GM18867 (cell line): ENCODE measurements at regions not wholly inside any gene's neighbourhood (a gene's known extent, or its start where the extent isn't known, plus 50 kb on each side); places are given as distances from the start of the nearest gene placed in this dataset.

ENCODE experiments used
- ATAC-seq: cut with Tn5 transposase; IDR thresholded peaks from one replicate; pipeline ENCODE4 v1.9.1; 2021; ENCODE audit warnings: mild to moderate bottlenecking, moderate library complexity; ENCODE audit not compliant: unreplicated experiment

GRCh38 chr5:120988941-120989340 is 524.8 kb downstream of the PRR16 start:
- ATAC-seq = no peak

- no peak for ATAC-seq
These were observed 527.5 kb downstream of the PRR16 start for GRCh38 chr5:120991569-120991968.

GRCh38 chr5:120994112-120994511 is 530.0 kb downstream of the PRR16 start:
- no peak for ATAC-seq

GRCh38 chr5:120999550-120999949 is 535.5 kb downstream of the PRR16 start:
- ATAC-seq = no peak

GRCh38 chr5:121006217-121006616 is 542.1 kb downstream of the PRR16 start:
- ATAC-seq = no peak

- no peak for ATAC-seq
These were observed 543.9 kb downstream of the PRR16 start for GRCh38 chr5:121008041-121008440.

- ATAC-seq = no peak
These were observed 545.0 kb downstream of the PRR16 start for GRCh38 chr5:121009058-121009457.

GRCh38 chr5:121018004-121018403 is 553.9 kb downstream of the PRR16 start:
- ATAC-seq = no peak

GRCh38 chr5:121019106-121019505 is 555.0 kb downstream of the PRR16 start:
- ATAC-seq = no peak

GRCh38 chr5:121019734-121020133 is 555.6 kb downstream of the PRR16 start:
- no peak for ATAC-seq

- no peak for ATAC-seq
These were observed 557.6 kb downstream of the PRR16 start for GRCh38 chr5:121021681-121022080.

GRCh38 chr5:121024416-121025311 is 560.6 kb downstream of the PRR16 start:
- no peak for ATAC-seq

- no peak for ATAC-seq
These were observed 561.6 kb downstream of the PRR16 start for GRCh38 chr5:121025671-121026070.

GRCh38 chr5:121027636-121028035 is 563.5 kb downstream of the PRR16 start:
- ATAC-seq = peak; percentile 68

- no peak for ATAC-seq
These were observed 565.6 kb downstream of the PRR16 start for GRCh38 chr5:121029536-121030245.

- ATAC-seq = no peak
These were observed 567.4 kb downstream of the PRR16 start for GRCh38 chr5:121031491-121031890.

- ATAC-seq = no peak
These were observed 569.2 kb downstream of the PRR16 start for GRCh38 chr5:121033334-121033733.

- no peak for ATAC-seq
These were observed 574.3 kb downstream of the PRR16 start for GRCh38 chr5:121038438-121038837.

GRCh38 chr5:121049971-121050370 is 585.9 kb downstream of the PRR16 start:
- ATAC-seq = no peak

GRCh38 chr5:121053055-121053985 is 589.2 kb downstream of the PRR16 start:
- no peak for ATAC-seq

GRCh38 chr5:121055586-121055985 is 591.5 kb downstream of the PRR16 start:
- no peak for ATAC-seq
